SK-N-SH treated with all-trans-retinoic acid at 6 μM for 48 hours (cell line): ENCODE measurements at regions not wholly inside any gene's neighbourhood (a gene's known extent, or its start where the extent isn't known, plus 50 kb on each side); places are given as distances from the start of the nearest gene placed in this dataset.

Source experiments
- ATAC-seq: fragments of 200-7000 bp; cut with Tn5 transposase; 3 replicates; pipeline ENCODE4 v1.9.1; 2020; ENCODE audit warnings: mild to moderate bottlenecking, moderate library complexity
- BACH2 ChIP-seq: fragments of 250-450 bp; sonication (Bioruptor Pico); IDR thresholded peaks from 2 replicates; pipeline ENCODE4 v1.9.0; 2021; ENCODE audit warnings: mild to moderate bottlenecking, borderline replicate concordance
- CSDC2 ChIP-seq: fragments of 250-450 bp; sonication (Bioruptor Pico); IDR thresholded peaks from 2 replicates; pipeline ENCODE4 v1.5.0; 2020; ENCODE audit warnings: mild to moderate bottlenecking, moderate library complexity
- ESRRG ChIP-seq: fragments of 250-450 bp; sonication (Bioruptor Pico); IDR thresholded peaks from 2 replicates; pipeline ENCODE4 v1.6.1; 2021; ENCODE audit warnings: mild to moderate bottlenecking
- GLIS3 ChIP-seq: fragments of 250-450 bp; sonication (Bioruptor Pico); IDR thresholded peaks from 2 replicates; pipeline ENCODE4 v1.5.0; 2020; ENCODE audit warnings: mild to moderate bottlenecking, moderate library complexity
- ISL1 ChIP-seq: fragments of 250-450 bp; sonication (Bioruptor Pico); IDR thresholded peaks from 2 replicates; pipeline ENCODE4 v2.1.2; 2022; ENCODE audit warnings: mild to moderate bottlenecking, moderate library complexity
- POU6F1 ChIP-seq: fragments of 250-450 bp; sonication (Bioruptor Pico); IDR thresholded peaks from 2 replicates; pipeline ENCODE4 v1.8.0; 2021; ENCODE audit warnings: low read depth, mild to moderate bottlenecking, moderate library complexity, borderline replicate concordance
- PPARA ChIP-seq: fragments of 250-450 bp; sonication (Bioruptor Pico); IDR thresholded peaks from 2 replicates; pipeline ENCODE4 v1.5.0; 2020; ENCODE audit warnings: mild to moderate bottlenecking, borderline replicate concordance
- RARB ChIP-seq: fragments of 250-450 bp; sonication (Bioruptor Pico); IDR thresholded peaks from 2 replicates; pipeline ENCODE4 v1.8.0; 2021; ENCODE audit warnings: mild to moderate bottlenecking, moderate library complexity
- SNAI2 ChIP-seq: fragments of 250-450 bp; sonication (Bioruptor Pico); IDR thresholded peaks from 2 replicates; pipeline ENCODE4 v1.5.0; 2020; ENCODE audit warnings: mild to moderate bottlenecking, moderate library complexity
- TCF4 ChIP-seq: fragments of 250-450 bp; sonication (Bioruptor Pico); IDR thresholded peaks from 2 replicates; pipeline ENCODE4 v1.8.0; 2021; ENCODE audit warnings: mild to moderate bottlenecking, moderate library complexity, borderline replicate concordance
- ZC3H10 ChIP-seq: fragments of 250-450 bp; sonication (Bioruptor Pico); IDR thresholded peaks from 2 replicates; pipeline ENCODE4 v1.5.1; 2021; ENCODE audit warnings: mild to moderate bottlenecking, moderate library complexity
- ZFP3 ChIP-seq: fragments of 250-450 bp; sonication (Bioruptor Pico); IDR thresholded peaks from 2 replicates; pipeline ENCODE4 v1.5.0; 2020; ENCODE audit warnings: mild to moderate bottlenecking, moderate library complexity
- ZFP30 ChIP-seq: fragments of 450-650 bp; formaldehyde crosslinking; IDR thresholded peaks from 2 replicates; pipeline ENCODE4 v1.5.0; 2022; ENCODE audit warnings: mild to moderate bottlenecking, moderate library complexity
- ZNF565 ChIP-seq: fragments of 450-650 bp; formaldehyde crosslinking; conservative IDR thresholded peaks from 2 replicates; pipeline ENCODE4 v1.5.0; 2020; ENCODE audit warnings: low read depth, mild to moderate bottlenecking, moderate library complexity
- ZNF70 ChIP-seq: fragments of 450-650 bp; formaldehyde crosslinking; IDR thresholded peaks from 2 replicates; pipeline ENCODE4 v1.5.0; 2020; ENCODE audit warnings: mild to moderate bottlenecking, moderate library complexity
- ZNF8 ChIP-seq: fragments of 450-650 bp; formaldehyde crosslinking; IDR thresholded peaks from 2 replicates; pipeline ENCODE4 v1.5.0; 2020; ENCODE audit warnings: mild to moderate bottlenecking, moderate library complexity
- TF ChIP-seq, protein P1 (sequence below): fragments of 250-450 bp; sonication (Bioruptor Pico); IDR thresholded peaks from 2 replicates; pipeline ENCODE4 v1.5.0; 2020; ENCODE audit warnings: mild to moderate bottlenecking, moderate library complexity
- TF ChIP-seq, protein P2 (sequence below): fragments of 250-450 bp; sonication (Bioruptor Pico); IDR thresholded peaks from 2 replicates; pipeline ENCODE4 v1.5.1; 2020; ENCODE audit warnings: low read depth, mild to moderate bottlenecking, moderate library complexity

GRCh38 chr15:99472416-99473145, 93.2 kb upstream of the MEF2A start:
- no peak for ATAC-seq

GRCh38 chr15:99473981-99474906, 91.5 kb upstream of the MEF2A start:
- TF ChIP-seq ISL1 (CRISPR knock-in tag), result no peak
- TF ChIP-seq ZFP3 (CRISPR knock-in tag), result no peak
- no peak for TF ChIP-seq BACH2 (CRISPR knock-in tag)
- no peak for TF ChIP-seq TCF4 (CRISPR knock-in tag)
- TF ChIP-seq, protein P1, sequence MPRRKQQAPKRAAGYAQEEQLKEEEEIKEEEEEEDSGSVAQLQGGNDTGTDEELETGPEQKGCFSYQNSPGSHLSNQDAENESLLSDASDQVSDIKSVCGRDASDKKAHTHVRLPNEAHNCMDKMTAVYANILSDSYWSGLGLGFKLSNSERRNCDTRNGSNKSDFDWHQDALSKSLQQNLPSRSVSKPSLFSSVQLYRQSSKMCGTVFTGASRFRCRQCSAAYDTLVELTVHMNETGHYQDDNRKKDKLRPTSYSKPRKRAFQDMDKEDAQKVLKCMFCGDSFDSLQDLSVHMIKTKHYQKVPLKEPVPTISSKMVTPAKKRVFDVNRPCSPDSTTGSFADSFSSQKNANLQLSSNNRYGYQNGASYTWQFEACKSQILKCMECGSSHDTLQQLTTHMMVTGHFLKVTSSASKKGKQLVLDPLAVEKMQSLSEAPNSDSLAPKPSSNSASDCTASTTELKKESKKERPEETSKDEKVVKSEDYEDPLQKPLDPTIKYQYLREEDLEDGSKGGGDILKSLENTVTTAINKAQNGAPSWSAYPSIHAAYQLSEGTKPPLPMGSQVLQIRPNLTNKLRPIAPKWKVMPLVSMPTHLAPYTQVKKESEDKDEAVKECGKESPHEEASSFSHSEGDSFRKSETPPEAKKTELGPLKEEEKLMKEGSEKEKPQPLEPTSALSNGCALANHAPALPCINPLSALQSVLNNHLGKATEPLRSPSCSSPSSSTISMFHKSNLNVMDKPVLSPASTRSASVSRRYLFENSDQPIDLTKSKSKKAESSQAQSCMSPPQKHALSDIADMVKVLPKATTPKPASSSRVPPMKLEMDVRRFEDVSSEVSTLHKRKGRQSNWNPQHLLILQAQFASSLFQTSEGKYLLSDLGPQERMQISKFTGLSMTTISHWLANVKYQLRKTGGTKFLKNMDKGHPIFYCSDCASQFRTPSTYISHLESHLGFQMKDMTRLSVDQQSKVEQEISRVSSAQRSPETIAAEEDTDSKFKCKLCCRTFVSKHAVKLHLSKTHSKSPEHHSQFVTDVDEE, result no peak
- TF ChIP-seq ZNF565 (CRISPR knock-in tag), result no peak
- TF ChIP-seq ESRRG (CRISPR knock-in tag), result no peak
- TF ChIP-seq SNAI2, result no peak
- no peak for TF ChIP-seq GLIS3 (CRISPR knock-in tag)
- no peak for TF ChIP-seq ZC3H10 (CRISPR knock-in tag)
- TF ChIP-seq, all 23 proteins: peak for 0
- no peak for ATAC-seq

More at GRCh38 chr15:99472416-99473145, 93.2 kb upstream of the MEF2A start:
- no peak for TF ChIP-seq ZFP30
- TF ChIP-seq, protein P1, result no peak

GRCh38 chr15:99474909-99475753, 90.7 kb upstream of the MEF2A start:
- ATAC-seq, result no peak
- TF ChIP-seq ISL1 (CRISPR knock-in tag), result no peak
- TF ChIP-seq RARB (CRISPR knock-in tag), result no peak
- no peak for TF ChIP-seq ZNF565 (CRISPR knock-in tag)
- TF ChIP-seq ZFP30, result no peak
- no peak for TF ChIP-seq POU6F1 (CRISPR knock-in tag)
- TF ChIP-seq BACH2 (CRISPR knock-in tag), result no peak
- TF ChIP-seq SNAI2, result no peak
- TF ChIP-seq ZC3H10 (CRISPR knock-in tag), result no peak
- TF ChIP-seq ZNF70 (CRISPR knock-in tag), result no peak
- no peak for TF ChIP-seq CSDC2 (CRISPR knock-in tag)
- TF ChIP-seq ZNF8, result no peak
- no peak for TF ChIP-seq PPARA (CRISPR knock-in tag)
- TF ChIP-seq GLIS3 (CRISPR knock-in tag), result no peak
- TF ChIP-seq, protein P2, sequence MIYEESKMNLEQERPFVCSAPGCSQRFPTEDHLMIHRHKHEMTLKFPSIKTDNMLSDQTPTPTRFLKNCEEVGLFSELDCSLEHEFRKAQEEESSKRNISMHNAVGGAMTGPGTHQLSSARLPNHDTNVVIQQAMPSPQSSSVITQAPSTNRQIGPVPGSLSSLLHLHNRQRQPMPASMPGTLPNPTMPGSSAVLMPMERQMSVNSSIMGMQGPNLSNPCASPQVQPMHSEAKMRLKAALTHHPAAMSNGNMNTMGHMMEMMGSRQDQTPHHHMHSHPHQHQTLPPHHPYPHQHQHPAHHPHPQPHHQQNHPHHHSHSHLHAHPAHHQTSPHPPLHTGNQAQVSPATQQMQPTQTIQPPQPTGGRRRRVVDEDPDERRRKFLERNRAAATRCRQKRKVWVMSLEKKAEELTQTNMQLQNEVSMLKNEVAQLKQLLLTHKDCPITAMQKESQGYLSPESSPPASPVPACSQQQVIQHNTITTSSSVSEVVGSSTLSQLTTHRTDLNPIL (CRISPR knock-in tag), result no peak
- no peak for TF ChIP-seq ZFP3 (CRISPR knock-in tag)
